PC-3 (cell line): ENCODE measurements at regions not wholly inside any gene's neighbourhood (a gene's known extent, or its start where the extent isn't known, plus 50 kb on each side); places are given as distances from the start of the nearest gene placed in this dataset.

ENCODE experiments used
- EZH2 ChIP-seq: fragments of 300-600 bp; sonication (generic); IDR thresholded peaks from one replicate; pipeline ENCODE4 v1.6.1; 2017; ENCODE audit warnings: antibody characterized with exemption, mild to moderate bottlenecking, low read length; ENCODE audit not compliant: unreplicated experiment
- EZH2phosphoT487 ChIP-seq: fragments of 300-600 bp; sonication (generic); IDR thresholded peaks from 2 replicates; pipeline ENCODE4 v1.6.1; 2018; ENCODE audit warnings: mild to moderate bottlenecking, antibody characterized with exemption, low read length, borderline replicate concordance
- TF ChIP-seq, protein P1 (sequence below): fragments of 300-600 bp; sonication (generic); conservative IDR thresholded peaks from 2 replicates; pipeline ENCODE4 v1.5.1; 2017; ENCODE audit warnings: antibody characterized with exemption, low read depth, mild to moderate bottlenecking, low read length

DNA sequence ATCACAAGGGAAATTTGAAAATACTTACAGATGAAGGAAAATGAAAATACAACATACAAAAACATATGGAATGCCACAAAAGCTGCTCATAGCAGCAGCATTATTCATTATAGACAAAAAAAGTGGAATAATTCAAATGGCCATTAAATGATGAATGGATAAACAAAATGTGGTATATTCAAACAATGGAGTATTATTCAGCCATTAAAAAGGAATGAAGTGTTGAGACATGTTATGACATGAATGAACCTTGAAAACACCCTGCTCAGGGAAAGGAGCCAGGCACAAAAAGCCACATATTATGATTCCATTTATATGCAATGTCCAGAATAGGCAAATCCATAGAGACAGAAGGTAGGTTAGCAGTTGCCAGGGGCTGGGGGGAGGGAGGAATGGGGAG is 62.6 kb upstream of the SFMBT2 start:
- TF ChIP-seq, protein P1, sequence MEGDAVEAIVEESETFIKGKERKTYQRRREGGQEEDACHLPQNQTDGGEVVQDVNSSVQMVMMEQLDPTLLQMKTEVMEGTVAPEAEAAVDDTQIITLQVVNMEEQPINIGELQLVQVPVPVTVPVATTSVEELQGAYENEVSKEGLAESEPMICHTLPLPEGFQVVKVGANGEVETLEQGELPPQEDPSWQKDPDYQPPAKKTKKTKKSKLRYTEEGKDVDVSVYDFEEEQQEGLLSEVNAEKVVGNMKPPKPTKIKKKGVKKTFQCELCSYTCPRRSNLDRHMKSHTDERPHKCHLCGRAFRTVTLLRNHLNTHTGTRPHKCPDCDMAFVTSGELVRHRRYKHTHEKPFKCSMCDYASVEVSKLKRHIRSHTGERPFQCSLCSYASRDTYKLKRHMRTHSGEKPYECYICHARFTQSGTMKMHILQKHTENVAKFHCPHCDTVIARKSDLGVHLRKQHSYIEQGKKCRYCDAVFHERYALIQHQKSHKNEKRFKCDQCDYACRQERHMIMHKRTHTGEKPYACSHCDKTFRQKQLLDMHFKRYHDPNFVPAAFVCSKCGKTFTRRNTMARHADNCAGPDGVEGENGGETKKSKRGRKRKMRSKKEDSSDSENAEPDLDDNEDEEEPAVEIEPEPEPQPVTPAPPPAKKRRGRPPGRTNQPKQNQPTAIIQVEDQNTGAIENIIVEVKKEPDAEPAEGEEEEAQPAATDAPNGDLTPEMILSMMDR, result no peak
- no peak for TF ChIP-seq EZH2
- TF ChIP-seq EZH2phosphoT487, result no peak
